ENCODE measurements at regions not wholly inside any gene's neighbourhood (a gene's known extent, or its start where the extent isn't known, plus 50 kb on each side); places are given as distances from the start of the nearest gene placed in this dataset.

DNA sequence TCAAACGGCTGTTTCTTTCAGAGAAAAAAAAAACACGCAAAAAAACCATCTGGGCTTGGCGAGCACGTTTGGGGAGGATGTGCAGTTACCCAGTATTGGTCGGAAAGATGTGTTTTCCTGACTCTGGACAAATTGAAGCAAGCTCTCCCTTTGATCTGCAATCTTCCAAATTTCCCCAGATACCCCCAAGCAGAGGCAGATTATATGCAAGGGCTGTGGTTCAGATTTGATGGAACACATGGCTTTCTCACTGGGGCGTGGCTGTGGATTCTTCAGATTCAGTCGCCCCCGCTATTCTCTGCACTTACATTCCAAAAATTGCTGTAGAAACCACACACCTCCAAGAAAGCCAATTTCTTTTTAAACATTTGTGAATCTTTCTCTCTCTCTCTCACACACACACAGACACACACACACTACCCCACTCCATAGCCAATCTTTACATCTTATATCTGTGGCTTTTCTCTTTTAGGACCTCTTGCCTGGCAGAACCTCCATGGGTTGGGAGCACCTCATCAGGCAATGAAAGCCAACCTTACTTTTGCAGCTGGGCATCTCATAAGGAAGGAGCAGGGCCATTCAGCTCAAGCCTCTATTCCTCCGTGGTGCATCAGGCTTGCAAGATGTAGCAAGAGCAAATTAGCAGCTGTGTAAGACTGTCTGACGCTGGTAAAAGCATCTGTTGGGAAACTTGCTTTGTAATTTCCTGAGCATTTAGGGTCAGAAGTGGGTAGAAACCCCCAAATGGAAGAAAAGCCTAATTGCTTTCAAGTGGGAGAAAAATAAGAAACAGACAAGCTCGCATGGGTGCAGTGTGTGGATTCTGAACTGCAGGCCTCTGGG is 103.9 kb upstream of the FAM20A start:
- no peak overlapping the region for H3K27ac ChIP-seq
- H3K4me3 ChIP-seq (IDR thresholded peaks at IDR 0.05; ENCODE audit: insufficient read depth, low read depth, low read length), result no peak overlapping the region
- TF ChIP-seq CTCF (conservative IDR thresholded peaks at IDR 0.05; ENCODE audit: low read depth, low read length), result no peak
- H4K20me1 ChIP-seq (ENCODE audit: insufficient read depth), result no peaks in the 10 kb centered on the region
- H3K36me3 ChIP-seq (ENCODE audit: insufficient read depth), result no peaks in the 10 kb centered on the region
- H3K4me1 ChIP-seq (ENCODE audit: low read depth, poor library complexity, severe bottlenecking), result peaks cover 7% of the 10 kb centered on the region
- H3K9ac ChIP-seq, result no peak overlapping the region
- no peak overlapping the region for H3K4me2 ChIP-seq
- H2AFZ ChIP-seq (ENCODE audit: low read depth), result no peak overlapping the region
- H3K27me3 ChIP-seq (ENCODE audit: insufficient read depth, low read depth), result no peaks in the 10 kb centered on the region
- no peaks in the 10 kb centered on the region for H3K79me2 ChIP-seq (ENCODE audit: insufficient read depth, low read depth)

GRCh38 chr17:68701046-68701445 is 99.9 kb upstream of the FAM20A start:
- H3K27ac ChIP-seq, result no peak overlapping the region
- no peak overlapping the region for H3K4me2 ChIP-seq
- no peak overlapping the region for H2AFZ ChIP-seq (ENCODE audit: low read depth)
- H3K36me3 ChIP-seq (ENCODE audit: insufficient read depth), result no peaks in the 10 kb centered on the region
- no peak overlapping the region for H3K9ac ChIP-seq
- H3K27me3 ChIP-seq (ENCODE audit: insufficient read depth, low read depth), result no peaks in the 10 kb centered on the region
- no peak for TF ChIP-seq CTCF (conservative IDR thresholded peaks at IDR 0.05; ENCODE audit: low read depth, low read length)
- H3K4me3 ChIP-seq (IDR thresholded peaks at IDR 0.05; ENCODE audit: insufficient read depth, low read depth, low read length), result no peak overlapping the region
- no peaks in the 10 kb centered on the region for H4K20me1 ChIP-seq (ENCODE audit: insufficient read depth)
- no peaks in the 10 kb centered on the region for H3K79me2 ChIP-seq (ENCODE audit: insufficient read depth, low read depth)
- H3K4me1 ChIP-seq (ENCODE audit: low read depth, poor library complexity, severe bottlenecking), result peaks cover 21% of the 10 kb centered on the region

- no peak overlapping the region for H2AFZ ChIP-seq (ENCODE audit: low read depth)
- no peaks in the 10 kb centered on the region for H3K27me3 ChIP-seq (ENCODE audit: insufficient read depth, low read depth)
- no peak for TF ChIP-seq CTCF (conservative IDR thresholded peaks at IDR 0.05; ENCODE audit: low read depth, low read length)
- no peaks in the 10 kb centered on the region for H3K79me2 ChIP-seq (ENCODE audit: insufficient read depth, low read depth)
- no peak overlapping the region for H3K9ac ChIP-seq
- no peak overlapping the region for H3K27ac ChIP-seq
- no peak overlapping the region for H3K4me2 ChIP-seq
- peaks cover 21% of the 10 kb centered on the region for H3K4me1 ChIP-seq (ENCODE audit: low read depth, poor library complexity, severe bottlenecking)
- no peak overlapping the region for H3K4me3 ChIP-seq (IDR thresholded peaks at IDR 0.05; ENCODE audit: insufficient read depth, low read depth, low read length)
- no peaks in the 10 kb centered on the region for H4K20me1 ChIP-seq (ENCODE audit: insufficient read depth)
- no peaks in the 10 kb centered on the region for H3K36me3 ChIP-seq (ENCODE audit: insufficient read depth)
Measured at GRCh38 chr17:68700421-68700820, 99.3 kb upstream of the FAM20A start.

DNA sequence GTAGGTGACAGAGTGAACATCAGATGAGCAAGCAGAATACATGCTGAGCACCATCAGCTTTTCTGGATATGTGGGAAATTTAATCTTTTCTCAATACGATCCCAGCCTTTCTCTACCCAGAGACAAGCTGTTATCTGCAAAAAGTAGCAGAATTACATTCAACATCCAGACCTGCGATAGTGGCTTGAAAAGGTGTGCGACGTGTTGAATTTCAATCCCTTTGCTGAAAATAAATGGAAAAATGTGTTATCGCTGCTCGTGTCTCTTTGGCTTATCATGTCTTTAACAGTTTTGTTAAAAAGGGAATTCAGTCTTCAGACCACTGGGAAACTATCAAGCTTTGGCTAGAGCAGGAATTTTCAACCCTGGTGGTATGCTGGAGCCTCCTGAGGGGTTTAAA is 98.8 kb upstream of the FAM20A start:
- TF ChIP-seq CTCF (conservative IDR thresholded peaks at IDR 0.05; ENCODE audit: low read depth, low read length), result no peak
- Histone ChIP-seq H3K4me3 (IDR thresholded peaks at IDR 0.05; ENCODE audit: insufficient read depth, low read depth, low read length) (no peak overlapping the region), H3K4me2 (no peak overlapping the region), H3K4me1 (ENCODE audit: low read depth, poor library complexity, severe bottlenecking) (peaks cover 21% of the 10 kb centered on the region), H3K9ac (no peak overlapping the region), H2AFZ (ENCODE audit: low read depth) (no peak overlapping the region), H4K20me1 (ENCODE audit: insufficient read depth) (no peaks in the 10 kb centered on the region), H3K27me3 (ENCODE audit: insufficient read depth, low read depth) (no peaks in the 10 kb centered on the region), H3K79me2 (ENCODE audit: insufficient read depth, low read depth) (no peaks in the 10 kb centered on the region), H3K27ac (no peak overlapping the region), H3K36me3 (ENCODE audit: insufficient read depth) (no peaks in the 10 kb centered on the region)

All from KMS-11 (cell line).